Chondrocyte (in vitro differentiated cells): ENCODE measurements at regions not wholly inside any gene's neighbourhood (a gene's known extent, or its start where the extent isn't known, plus 50 kb on each side); places are given as distances from the start of the nearest gene placed in this dataset.

Experiments used
- DNase-seq: peaks from one replicate; pipeline ENCODE4 v3.0.0; 2021; ENCODE audit warnings: mixed read lengths, low spot score
- H3K27ac Mint-ChIP-seq: one replicate; pipeline ENCODE4 v1.8.0; 2021; ENCODE audit warnings: mild to moderate bottlenecking, moderate library complexity, mixed read lengths; ENCODE audit not compliant: unreplicated experiment
- H3K27me3 Mint-ChIP-seq: 2 replicates; pipeline ENCODE4 v1.8.0; 2021; ENCODE audit warnings: low read depth, mixed read lengths
- H3K36me3 Mint-ChIP-seq: 2 replicates; pipeline ENCODE4 v1.8.0; 2021; ENCODE audit warnings: low read depth, mixed read lengths
- H3K4me1 Mint-ChIP-seq: 2 replicates; pipeline ENCODE4 v1.8.0; 2021; ENCODE audit warnings: low read depth, mild to moderate bottlenecking, mixed read lengths
- H3K4me3 Mint-ChIP-seq: one replicate; pipeline ENCODE4 v1.8.0; 2021; ENCODE audit warnings: mild to moderate bottlenecking, moderate library complexity, mixed read lengths; ENCODE audit not compliant: unreplicated experiment
- H3K9me3 Mint-ChIP-seq: 2 replicates; pipeline ENCODE4 v1.8.0; 2021; ENCODE audit warnings: low read depth, mixed read lengths
- CTCF ChIP-seq: fragments of 200-600 bp; sonication (generic); IDR thresholded peaks from 2 replicates; pipeline ENCODE4 v1.5.0; 2021; ENCODE audit warnings: antibody characterized with exemption, mild to moderate bottlenecking, moderate library complexity

GRCh38 chr15:36484038-36484778 lies 95.2 kb upstream of the CDIN1 start:
- no peaks in the 10 kb centered on the region for H3K27me3 Mint-ChIP-seq
- no peaks in the 10 kb centered on the region for H3K4me1 Mint-ChIP-seq
- DNase-seq: no peak
- no peak overlapping the region for H3K27ac Mint-ChIP-seq
- no peak overlapping the region for H3K4me3 Mint-ChIP-seq
- TF ChIP-seq CTCF: no peak
- no peaks in the 10 kb centered on the region for H3K9me3 Mint-ChIP-seq
- peaks cover 1% of the 10 kb centered on the region for H3K36me3 Mint-ChIP-seq

GRCh38 chr15:36491912-36492311 lies 87.5 kb upstream of the CDIN1 start:
- Mint-ChIP-seq H3K9me3 (no peaks in the 10 kb centered on the region), H3K27me3 (no peaks in the 10 kb centered on the region), H3K27ac (no peak overlapping the region), H3K4me1 (no peaks in the 10 kb centered on the region), H3K4me3 (no peak overlapping the region), H3K36me3 (peaks cover 1% of the 10 kb centered on the region)
- no peak for DNase-seq
- TF ChIP-seq CTCF: no peak

- no peak for TF ChIP-seq CTCF
- Mint-ChIP-seq H3K36me3 (no peaks in the 10 kb centered on the region), H3K9me3 (no peaks in the 10 kb centered on the region), H3K27ac (no peak overlapping the region), H3K27me3 (no peaks in the 10 kb centered on the region), H3K4me3 (no peak overlapping the region), H3K4me1 (peaks cover 23% of the 10 kb centered on the region)
- no peak for DNase-seq
Measured at GRCh38 chr15:36495456-36495991, 83.9 kb upstream of the CDIN1 start.

GRCh38 chr15:36497901-36498300 lies 81.5 kb upstream of the CDIN1 start:
- no peak overlapping the region for H3K4me3 Mint-ChIP-seq
- no peaks in the 10 kb centered on the region for H3K27me3 Mint-ChIP-seq
- peaks cover 33% of the 10 kb centered on the region for H3K4me1 Mint-ChIP-seq
- no peaks in the 10 kb centered on the region for H3K9me3 Mint-ChIP-seq
- H3K27ac Mint-ChIP-seq: no peak overlapping the region
- DNase-seq: no peak
- H3K36me3 Mint-ChIP-seq: no peaks in the 10 kb centered on the region
- no peak for TF ChIP-seq CTCF

GRCh38 chr15:36498401-36498800 lies 81.0 kb upstream of the CDIN1 start:
- Mint-ChIP-seq H3K4me3 (no peak overlapping the region), H3K4me1 (peaks cover 33% of the 10 kb centered on the region), H3K36me3 (no peaks in the 10 kb centered on the region), H3K9me3 (no peaks in the 10 kb centered on the region), H3K27me3 (no peaks in the 10 kb centered on the region), H3K27ac (no peak overlapping the region)
- DNase-seq: no peak
- TF ChIP-seq CTCF: no peak
